Thoracic aorta (tissue), 2 donors: ENCODE measurements at regions not wholly inside any gene's neighbourhood (a gene's known extent, or its start where the extent isn't known, plus 50 kb on each side); places are given as distances from the start of the nearest gene placed in this dataset.

ENCODE experiments used
- ATAC-seq: fragments of 150-250 bp; one replicate; pipeline ENCODE4 v1.8.0; 2017; ENCODE audit warnings: low read depth; ENCODE audit not compliant: insufficient number of reproducible peaks, low FRiP score
- DNase-seq: peaks from one replicate; pipeline ENCODE4 v3.0.0-alpha.2; 2020; ENCODE audit warnings: low spot score
- H3K27ac ChIP-seq, 2 donors: fragments of 200-600 bp; sonication (generic); 1 replicate in 1 of 2; 2 replicates in 1 of 2; pipeline ENCODE4 v1.5.1; 2016; ENCODE audit warnings: mild to moderate bottlenecking in 2 of 2, moderate library complexity in 2 of 2
- H3K27me3 ChIP-seq: fragments of 200-600 bp; sonication (generic); replicated peaks from 2 replicates; pipeline ENCODE4 v1.6.0; 2016; ENCODE audit warnings: mild to moderate bottlenecking; ENCODE audit not compliant: insufficient read depth
- H3K36me3 ChIP-seq: fragments of 200-600 bp; sonication (generic); one replicate; pipeline ENCODE4 v1.5.1; 2016
- H3K4me1 ChIP-seq, 2 donors: fragments of 200-600 bp; sonication (generic); 1 replicate in 1 of 2; 2 replicates in 1 of 2; pipeline versions ENCODE4 v1.5.1 to v1.6.0; 2016; ENCODE audit warnings: low read depth in 2 of 2, mild to moderate bottlenecking in 1 of 2; ENCODE audit not compliant: control insufficient read depth in 1 of 2
- H3K4me3 ChIP-seq: fragments of 200-600 bp; sonication (generic); 2 replicates; pipeline ENCODE4 v1.5.1; 2016; ENCODE audit warnings: mild to moderate bottlenecking
- H3K9me3 ChIP-seq: fragments of 200-600 bp; sonication (generic); 2 replicates; pipeline ENCODE4 v1.5.1; 2016
- CTCF ChIP-seq: fragments of 200-600 bp; sonication (generic); IDR thresholded peaks from one replicate; pipeline ENCODE4 v1.5.1; 2019; ENCODE audit warnings: antibody characterized with exemption

- Histone ChIP-seq H3K27me3 (no peaks in the 10 kb centered on the region), H3K9me3 (no peaks in the 10 kb centered on the region), H3K4me3 (no peak overlapping the region), H3K36me3 (no peaks in the 10 kb centered on the region), H3K4me1 (no peaks in the 10 kb centered on the region), H3K27ac (no peak overlapping the region)
- no peak for TF ChIP-seq CTCF
- ATAC-seq: no peak
- no peak for DNase-seq
These were observed 249.6 kb downstream of the TSHZ3 start for GRCh38 chr19:31099515-31100205.

- H3K9me3 ChIP-seq: no peaks in the 10 kb centered on the region
- no peaks in the 10 kb centered on the region for H3K27me3 ChIP-seq
- no peak overlapping the region for H3K4me3 ChIP-seq
- ATAC-seq (no peak), DNase-seq (no peak)
- H3K27ac ChIP-seq: no peak overlapping the region
- TF ChIP-seq CTCF: no peak
- H3K36me3 ChIP-seq: no peaks in the 10 kb centered on the region
- H3K4me1 ChIP-seq: no peaks in the 10 kb centered on the region
These were observed 250.4 kb downstream of the TSHZ3 start for GRCh38 chr19:31098836-31099235.

DNA sequence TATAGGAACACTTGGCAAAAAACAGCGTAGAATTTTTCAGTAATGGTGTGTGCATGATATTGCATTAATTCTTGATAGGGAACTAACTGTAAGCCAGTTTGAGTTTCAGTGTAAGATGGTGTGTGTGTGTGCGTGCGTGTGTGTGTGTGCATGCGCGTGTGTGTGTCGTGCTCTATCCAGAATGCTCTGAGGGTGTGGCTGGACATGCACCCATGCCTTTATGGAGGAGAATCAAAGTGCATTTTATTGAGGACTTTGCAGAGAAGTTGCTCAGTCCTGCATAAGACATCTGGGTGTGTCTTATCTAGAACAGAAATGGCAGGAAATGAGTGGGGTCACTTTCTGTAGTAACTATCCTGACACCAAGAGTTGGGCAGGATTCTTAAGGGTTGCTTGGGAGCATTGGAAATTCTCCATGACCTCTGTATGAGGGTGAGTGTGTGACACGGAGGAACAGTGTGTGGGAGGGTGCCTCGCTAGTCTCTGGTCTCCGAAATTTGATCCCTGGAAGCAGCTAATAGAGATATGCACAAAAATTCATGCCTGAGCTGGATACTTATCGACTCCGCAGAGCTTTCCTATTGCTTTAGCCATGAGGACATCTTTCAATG lies 252.2 kb downstream of the TSHZ3 start:
- no peak overlapping the region for H3K27ac ChIP-seq
- DNase-seq (no peak), ATAC-seq (no peak)
- no peaks in the 10 kb centered on the region for H3K36me3 ChIP-seq
- H3K27me3 ChIP-seq: no peaks in the 10 kb centered on the region
- no peak for TF ChIP-seq CTCF
- no peaks in the 10 kb centered on the region for H3K9me3 ChIP-seq
- H3K4me3 ChIP-seq: no peak overlapping the region
- no peaks in the 10 kb centered on the region for H3K4me1 ChIP-seq

DNA sequence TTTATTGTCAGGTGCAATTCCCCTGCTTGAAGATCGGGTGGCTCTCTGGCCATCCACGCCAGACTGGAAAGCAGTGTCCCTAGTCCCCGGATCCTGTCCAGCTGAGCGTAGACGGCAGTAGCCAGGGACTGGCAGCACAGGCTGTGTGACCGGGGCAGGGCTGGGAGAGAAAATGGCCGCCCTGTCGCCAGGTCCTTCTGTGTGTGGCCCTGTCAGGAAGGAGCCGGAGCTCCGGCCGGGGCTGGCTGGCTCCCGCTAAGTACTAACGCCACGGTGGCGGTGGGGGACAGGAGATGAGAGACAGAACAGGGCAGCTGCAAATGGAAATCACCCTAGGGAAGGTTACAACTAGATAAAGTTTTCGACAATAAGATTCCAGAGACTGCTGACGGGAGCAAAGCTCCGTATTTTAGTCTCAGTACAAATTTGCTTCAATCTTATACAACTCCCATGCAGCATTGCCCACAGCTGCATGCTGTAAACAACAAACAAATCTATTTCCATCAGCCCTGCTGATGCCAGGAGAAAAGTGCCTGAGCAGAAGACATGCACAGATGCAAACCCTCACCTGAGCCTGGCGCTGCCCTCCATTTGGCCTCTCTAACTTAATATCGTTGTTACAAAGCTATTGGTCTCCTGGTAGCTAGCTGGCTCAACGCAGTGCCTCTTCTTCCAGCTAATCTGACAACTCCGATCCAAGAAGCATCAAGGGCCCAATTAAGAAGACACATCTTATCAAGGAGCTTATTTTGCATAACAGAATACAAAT lies 253.0 kb downstream of the TSHZ3 start:
- ATAC-seq: no peak
- Histone ChIP-seq H3K4me3 (no peak overlapping the region), H3K4me1 (no peaks in the 10 kb centered on the region), H3K9me3 (no peaks in the 10 kb centered on the region), H3K27me3 (no peaks in the 10 kb centered on the region), H3K27ac (no peak overlapping the region), H3K36me3 (no peaks in the 10 kb centered on the region)
- no peak for DNase-seq
- TF ChIP-seq CTCF: no peak

DNA sequence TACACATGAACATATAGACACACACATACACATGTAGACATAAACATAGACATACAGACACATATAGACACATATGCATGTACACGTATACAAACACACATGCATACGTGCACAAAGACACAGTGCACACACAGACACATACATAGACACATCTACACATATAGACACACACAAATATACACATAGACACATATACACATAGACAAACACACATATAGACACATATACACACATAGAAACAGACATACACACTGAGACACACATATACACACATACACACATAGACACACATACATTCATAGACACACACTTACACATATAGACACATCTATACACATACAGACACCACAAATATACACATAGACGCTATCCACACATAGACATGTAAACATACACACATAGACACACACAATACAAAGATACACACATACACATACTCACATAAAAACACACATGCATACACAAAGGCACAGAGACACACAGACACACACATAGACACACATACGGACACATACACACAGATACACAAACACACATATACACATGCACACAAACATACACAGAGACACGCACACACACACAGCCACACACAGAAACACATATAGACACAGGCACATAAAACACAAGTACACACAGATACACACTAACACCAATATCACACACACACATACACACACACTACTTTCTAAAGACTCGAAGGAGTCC lies 254.0 kb downstream of the TSHZ3 start:
- H3K36me3 ChIP-seq: no peaks in the 10 kb centered on the region
- H3K4me1 ChIP-seq: no peaks in the 10 kb centered on the region
- DNase-seq (no peak), ATAC-seq (no peak)
- H3K4me3 ChIP-seq: no peak overlapping the region
- H3K27ac ChIP-seq: no peak overlapping the region
- H3K9me3 ChIP-seq: no peaks in the 10 kb centered on the region
- no peak for TF ChIP-seq CTCF
- H3K27me3 ChIP-seq: no peaks in the 10 kb centered on the region
